Activated T-cell treated with anti-CD3 and anti-CD28 coated beads, Interleukin-2, amount 50 U/mL, for 24 hours (primary cell): ENCODE measurements at regions not wholly inside any gene's neighbourhood (a gene's known extent, or its start where the extent isn't known, plus 50 kb on each side); places are given as distances from the start of the nearest gene placed in this dataset.
"Not testable (repeated sequence)": the region's sequence is repeated elsewhere in the genome, so short reads cannot be mapped to it uniquely, and the experiment has no call there.

Experiments used
- DNase-seq: peaks from one replicate; pipeline ENCODE4 v3.0.0-alpha.2; 2020
- H3K27ac Mint-ChIP-seq: 2 replicates; pipeline ENCODE4 v1.8.0; 2020; ENCODE audit warnings: mild to moderate bottlenecking, mixed read lengths
- H3K27me3 Mint-ChIP-seq: 2 replicates; pipeline ENCODE4 v1.8.0; 2020; ENCODE audit warnings: mixed read lengths
- H3K36me3 Mint-ChIP-seq: 2 replicates; pipeline ENCODE4 v1.8.0; 2020; ENCODE audit warnings: low read depth, mixed read lengths
- H3K4me1 Mint-ChIP-seq: 2 replicates; pipeline ENCODE4 v1.8.0; 2020; ENCODE audit warnings: low read depth, mixed read lengths
- H3K4me3 Mint-ChIP-seq: 2 replicates; pipeline ENCODE4 v1.8.0; 2020; ENCODE audit warnings: mild to moderate bottlenecking, moderate library complexity, mixed read lengths
- H3K9me3 Mint-ChIP-seq: 2 replicates; pipeline ENCODE4 v1.8.0; 2020; ENCODE audit warnings: mixed read lengths

- no peak for DNase-seq
- Mint-ChIP-seq H3K27me3 (no peaks in the 10 kb centered on the region), H3K27ac (no peak overlapping the region), H3K4me1 (no peaks in the 10 kb centered on the region), H3K4me3 (no peak overlapping the region), H3K9me3 (peaks cover 34% of the 10 kb centered on the region), H3K36me3 (peaks cover 4% of the 10 kb centered on the region)
These were observed 147.5 kb downstream of the FAM174A start for GRCh38 chr5:100682625-100683024.

GRCh38 chr5:100683881-100684280 is 148.7 kb downstream of the FAM174A start:
- no peaks in the 10 kb centered on the region for H3K27me3 Mint-ChIP-seq
- H3K27ac Mint-ChIP-seq, result no peak overlapping the region
- no peak overlapping the region for H3K4me3 Mint-ChIP-seq
- H3K36me3 Mint-ChIP-seq, result peaks cover 4% of the 10 kb centered on the region
- DNase-seq, result no peak
- H3K9me3 Mint-ChIP-seq, result peaks cover 34% of the 10 kb centered on the region
- H3K4me1 Mint-ChIP-seq, result no peaks in the 10 kb centered on the region

GRCh38 chr5:100685122-100685521 is 149.9 kb downstream of the FAM174A start:
- not testable (repeated sequence) for DNase-seq, H3K27me3 Mint-ChIP-seq, H3K27ac Mint-ChIP-seq, H3K4me1 Mint-ChIP-seq, H3K36me3 Mint-ChIP-seq, H3K4me3 Mint-ChIP-seq
- H3K9me3 Mint-ChIP-seq, result peaks cover 28% of the 10 kb centered on the region

- H3K9me3 Mint-ChIP-seq, H3K27ac Mint-ChIP-seq, H3K4me1 Mint-ChIP-seq: not testable (repeated sequence)
These were observed 153.7 kb downstream of the FAM174A start for GRCh38 chr5:100688834-100689233.

GRCh38 chr5:100690036-100690560 is 154.9 kb downstream of the FAM174A start:
- no peak overlapping the region for H3K27ac Mint-ChIP-seq
- no peak overlapping the region for H3K4me3 Mint-ChIP-seq
- DNase-seq, result no peak
- no peaks in the 10 kb centered on the region for H3K9me3 Mint-ChIP-seq
- H3K27me3 Mint-ChIP-seq, result no peaks in the 10 kb centered on the region
- H3K4me1 Mint-ChIP-seq, result peaks cover 1% of the 10 kb centered on the region
- H3K36me3 Mint-ChIP-seq, result no peaks in the 10 kb centered on the region

More at GRCh38 chr5:100688834-100689233, 153.7 kb downstream of the FAM174A start:
- not testable (repeated sequence) for H3K27me3 Mint-ChIP-seq, DNase-seq, H3K4me3 Mint-ChIP-seq, H3K36me3 Mint-ChIP-seq

- Mint-ChIP-seq H3K27ac (no peak overlapping the region), H3K27me3 (no peaks in the 10 kb centered on the region)
These were observed 155.9 kb downstream of the FAM174A start for GRCh38 chr5:100691085-100691484.

GRCh38 chr5:100691548-100691947 is 156.4 kb downstream of the FAM174A start:
- Mint-ChIP-seq H3K4me1 (peaks cover 7% of the 10 kb centered on the region), H3K9me3 (no peaks in the 10 kb centered on the region), H3K27ac (no peak overlapping the region), H3K27me3 (no peaks in the 10 kb centered on the region), H3K36me3 (no peaks in the 10 kb centered on the region), H3K4me3 (no peak overlapping the region)
- no peak for DNase-seq

More at GRCh38 chr5:100691085-100691484, 155.9 kb downstream of the FAM174A start:
- H3K4me3 Mint-ChIP-seq, result no peak overlapping the region
- no peaks in the 10 kb centered on the region for H3K9me3 Mint-ChIP-seq
- H3K36me3 Mint-ChIP-seq, result no peaks in the 10 kb centered on the region
- H3K4me1 Mint-ChIP-seq, result peaks cover 5% of the 10 kb centered on the region
- DNase-seq, result no peak

GRCh38 chr5:100693481-100693880 is 158.3 kb downstream of the FAM174A start:
- H3K27ac Mint-ChIP-seq, result no peak overlapping the region
- DNase-seq, result no peak
- no peak overlapping the region for H3K4me3 Mint-ChIP-seq
- H3K4me1 Mint-ChIP-seq, result peaks cover 7% of the 10 kb centered on the region
- H3K36me3 Mint-ChIP-seq, result no peaks in the 10 kb centered on the region
- no peaks in the 10 kb centered on the region for H3K9me3 Mint-ChIP-seq
- H3K27me3 Mint-ChIP-seq, result no peaks in the 10 kb centered on the region

GRCh38 chr5:100694100-100694499 is 158.9 kb downstream of the FAM174A start:
- Mint-ChIP-seq H3K4me1 (peaks cover 7% of the 10 kb centered on the region), H3K27ac (no peak overlapping the region), H3K36me3 (no peaks in the 10 kb centered on the region), H3K4me3 (no peak overlapping the region), H3K27me3 (no peaks in the 10 kb centered on the region), H3K9me3 (no peaks in the 10 kb centered on the region)
- DNase-seq, result no peak

- peaks cover 7% of the 10 kb centered on the region for H3K4me1 Mint-ChIP-seq
- no peak overlapping the region for H3K4me3 Mint-ChIP-seq
- no peaks in the 10 kb centered on the region for H3K36me3 Mint-ChIP-seq
- H3K27me3 Mint-ChIP-seq, result no peaks in the 10 kb centered on the region
- H3K27ac Mint-ChIP-seq, result no peak overlapping the region
- DNase-seq, result no peak
- H3K9me3 Mint-ChIP-seq, result no peaks in the 10 kb centered on the region
These were observed 162.8 kb downstream of the FAM174A start for GRCh38 chr5:100697970-100698369.

GRCh38 chr5:100706776-100707175 is 171.6 kb downstream of the FAM174A start:
- Mint-ChIP-seq H3K27me3 (no peaks in the 10 kb centered on the region), H3K9me3 (no peaks in the 10 kb centered on the region), H3K36me3 (no peaks in the 10 kb centered on the region), H3K4me3 (no peak overlapping the region), H3K4me1 (peaks cover 4% of the 10 kb centered on the region), H3K27ac (no peak overlapping the region)
- DNase-seq, result no peak

- no peaks in the 10 kb centered on the region for H3K27me3 Mint-ChIP-seq
- H3K27ac Mint-ChIP-seq, result no peak overlapping the region
- H3K9me3 Mint-ChIP-seq, result no peaks in the 10 kb centered on the region
- H3K4me1 Mint-ChIP-seq, result peaks cover 4% of the 10 kb centered on the region
- H3K4me3 Mint-ChIP-seq, result no peak overlapping the region
- H3K36me3 Mint-ChIP-seq, result no peaks in the 10 kb centered on the region
- DNase-seq, result no peak
These were observed 173.5 kb downstream of the FAM174A start for GRCh38 chr5:100708645-100709171.

GRCh38 chr5:100709771-100710170 is 174.6 kb downstream of the FAM174A start:
- DNase-seq, result no peak
- Mint-ChIP-seq H3K4me3 (no peak overlapping the region), H3K27ac (no peak overlapping the region), H3K36me3 (no peaks in the 10 kb centered on the region), H3K4me1 (peaks cover 6% of the 10 kb centered on the region), H3K27me3 (no peaks in the 10 kb centered on the region), H3K9me3 (no peaks in the 10 kb centered on the region)

GRCh38 chr5:100714780-100715179 is 179.6 kb downstream of the FAM174A start:
- not testable (repeated sequence) for H3K9me3 Mint-ChIP-seq, H3K27me3 Mint-ChIP-seq, H3K27ac Mint-ChIP-seq, DNase-seq, H3K4me1 Mint-ChIP-seq, H3K36me3 Mint-ChIP-seq, H3K4me3 Mint-ChIP-seq

- no peak overlapping the region for H3K27ac Mint-ChIP-seq
- H3K9me3 Mint-ChIP-seq, result no peaks in the 10 kb centered on the region
- H3K4me1 Mint-ChIP-seq, result no peaks in the 10 kb centered on the region
- no peaks in the 10 kb centered on the region for H3K27me3 Mint-ChIP-seq
- no peak for DNase-seq
- H3K4me3 Mint-ChIP-seq, result no peak overlapping the region
- no peaks in the 10 kb centered on the region for H3K36me3 Mint-ChIP-seq
These were observed 180.4 kb downstream of the ST8SIA4 start for GRCh38 chr5:100722657-100723056.

GRCh38 chr5:100723229-100723628 is 179.9 kb downstream of the ST8SIA4 start:
- H3K4me3 Mint-ChIP-seq, result no peak overlapping the region
- no peak for DNase-seq
- no peaks in the 10 kb centered on the region for H3K9me3 Mint-ChIP-seq
- H3K4me1 Mint-ChIP-seq, result no peaks in the 10 kb centered on the region
- H3K27ac Mint-ChIP-seq, result no peak overlapping the region
- H3K36me3 Mint-ChIP-seq, result no peaks in the 10 kb centered on the region
- no peaks in the 10 kb centered on the region for H3K27me3 Mint-ChIP-seq
